Stimulated activated CD4-positive, alpha-beta T cell treated with anti-CD3 and anti-CD28 coated beads, Interleukin-1b, Interleukin-23, amount 100 ng/mL, for 48 hours (primary cell): ENCODE measurements at regions not wholly inside any gene's neighbourhood (a gene's known extent, or its start where the extent isn't known, plus 50 kb on each side); places are given as distances from the start of the nearest gene placed in this dataset.

Source experiments
- DNase-seq: peaks from one replicate; pipeline ENCODE4 v3.0.0-alpha.2; 2020

- no peak for DNase-seq
Observed at GRCh38 chr12:45102818-45103217, 51.9 kb upstream of the DBX2 start.

- no peak for DNase-seq
Observed at GRCh38 chr12:45105996-45106395, 55.1 kb upstream of the DBX2 start.

GRCh38 chr12:45112306-45112705, 61.4 kb upstream of the DBX2 start:
- DNase-seq = no peak

- DNase-seq = no peak
Observed at GRCh38 chr12:45121224-45121623, 70.3 kb upstream of the DBX2 start.

GRCh38 chr12:45122768-45123380, 72.0 kb upstream of the DBX2 start:
- no peak for DNase-seq

- no peak for DNase-seq
Observed at GRCh38 chr12:45124485-45125155, 73.7 kb upstream of the DBX2 start.

- no peak for DNase-seq
Observed at GRCh38 chr12:45125997-45126396, 75.1 kb upstream of the DBX2 start.

- no peak for DNase-seq
Observed at GRCh38 chr12:45128637-45129036, 77.7 kb upstream of the DBX2 start.

- peak; percentile 29 for DNase-seq
Observed at GRCh38 chr12:45130881-45131281, 80.0 kb upstream of the DBX2 start.

GRCh38 chr12:45131506-45131905, 80.6 kb upstream of the DBX2 start:
- DNase-seq = no peak

- no peak for DNase-seq
Observed at GRCh38 chr12:45138609-45139008, 77.3 kb upstream of the ANO6 start.

- DNase-seq = no peak
Observed at GRCh38 chr12:45148006-45148405, 67.9 kb upstream of the ANO6 start.

- DNase-seq = no peak
Observed at GRCh38 chr12:45148619-45149018, 67.3 kb upstream of the ANO6 start.

GRCh38 chr12:45165284-45165683, 50.6 kb upstream of the ANO6 start:
- DNase-seq = no peak

- no peak for DNase-seq
Observed at GRCh38 chr12:45166056-45166455, 49.8 kb upstream of the ANO6 start.
